A549 (cell line): ENCODE measurements at regions not wholly inside any gene's neighbourhood (a gene's known extent, or its start where the extent isn't known, plus 50 kb on each side); places are given as distances from the start of the nearest gene placed in this dataset.

Experiments
- ATAC-seq, 2 experiments: fragments of 200-7000 bp in 1 of 2; fragments of >200 bp in 1 of 2; cut with Nextera tagmentation in 1 of 2; cut with Tn5 transposase in 1 of 2; 3 replicates each; pipeline versions ENCODE4 v1.8.0 to v1.9.1; 2018 to 2020; ENCODE audit warnings: mild to moderate bottlenecking in 1 of 2, moderate library complexity in 1 of 2
- CTCF ChIA-PET: fragments of 300-600 bp; sonication (Branson Sonifier 250); formaldehyde crosslinking; extraction: SDS; loops from one replicate; lab custom pipeline; 2021; ENCODE audit warnings: antibody characterized with exemption, inconsistent platforms; lab: Yijun Ruan, JAX
- POLR2A ChIA-PET: fragments of 350-600 bp; formaldehyde crosslinking; extraction: SDS; loops from one replicate; lab custom pipeline; 2021; ENCODE audit warnings: antibody characterized with exemption, inconsistent platforms; lab: Yijun Ruan, JAX
- DNase-seq, 2 experiments: peaks; one replicate each; pipeline versions ENCODE4 v3.0.0 to v3.0.0-alpha.2; 2011 to 2016; ENCODE audit warnings: low read depth in 1 of 2, low spot score in 1 of 2
- FAIRE-seq: peaks from 2 replicates; lab custom pipeline; 2011; peaks lifted over from hg19 to GRCh38; lab: Jason Lieb, UNC
- H3K27ac ChIP-seq, 2 experiments: fragments of >200 bp; sonication (Bioruptor Twin); formaldehyde crosslinking; 3 replicates each; pipeline ENCODE4 v1.5.1; 2016 to 2017
- H3K4me1 ChIP-seq: fragments of >200 bp; sonication (Bioruptor Twin); formaldehyde crosslinking; 3 replicates; pipeline ENCODE4 v1.6.1; 2016
- H3K4me2 ChIP-seq: fragments of >200 bp; sonication (Bioruptor Twin); formaldehyde crosslinking; 3 replicates; pipeline ENCODE4 v1.6.1; 2016
- H3K4me3 ChIP-seq: fragments of >200 bp; sonication (Bioruptor Twin); formaldehyde crosslinking; 3 replicates; pipeline ENCODE4 v1.5.1; 2016
- H3K9me3 ChIP-seq: fragments of >200 bp; sonication (Bioruptor Twin); formaldehyde crosslinking; 3 replicates; pipeline ENCODE4 v1.6.1; 2016
- CBX8 ChIP-seq: fragments of 200-600 bp; sonication (generic); IDR thresholded peaks from 2 replicates; pipeline ENCODE4 v1.6.1; 2016
- CHD2 ChIP-seq: fragments of 150-350 bp; IDR thresholded peaks from 2 replicates; pipeline ENCODE4 v1.6.1; 2014; ENCODE audit warnings: low read length; ENCODE audit not compliant: partially characterized antibody
- CHD4 ChIP-seq: fragments of 200-600 bp; sonication (generic); IDR thresholded peaks from 2 replicates; pipeline ENCODE4 v1.6.1; 2016; ENCODE audit warnings: antibody characterized with exemption, mild to moderate bottlenecking, borderline replicate concordance
- EP300 ChIP-seq, 2 experiments: fragments of >200 bp; sonication (Bioruptor Twin); formaldehyde crosslinking; IDR thresholded peaks; 2 replicates in 1 of 2; 3 replicates in 1 of 2; pipeline ENCODE4 v1.6.1; 2016 to 2017
- GATA3 ChIP-seq: IDR thresholded peaks from 2 replicates; pipeline ENCODE4 v1.6.1; 2012; ENCODE audit warnings: borderline replicate concordance
- HEYL ChIP-seq: fragments of 250-450 bp; sonication (Bioruptor Pico); IDR thresholded peaks from 2 replicates; pipeline ENCODE4 v1.8.0; 2021; ENCODE audit warnings: mild to moderate bottlenecking, moderate library complexity
- HOXB13 ChIP-seq: fragments of 250-450 bp; sonication (Bioruptor Pico); IDR thresholded peaks from 2 replicates; pipeline ENCODE4 v1.5.0; 2020; ENCODE audit warnings: low read depth, mild to moderate bottlenecking, moderate library complexity
- JUNB ChIP-seq: fragments of >200 bp; sonication (Bioruptor Twin); formaldehyde crosslinking; IDR thresholded peaks from 2 replicates; pipeline ENCODE4 v1.6.1; 2016
- MAZ ChIP-seq: fragments of 150-350 bp; IDR thresholded peaks from 2 replicates; pipeline ENCODE4 v1.6.1; 2014; ENCODE audit warnings: antibody characterized with exemption, low read depth, low read length, borderline replicate concordance
- RCOR1 ChIP-seq: fragments of 150-350 bp; IDR thresholded peaks from 2 replicates; pipeline ENCODE4 v1.6.1; 2014; ENCODE audit warnings: antibody characterized with exemption, low read length, low read depth
- SREBF2 ChIP-seq: fragments of 450-650 bp; IDR thresholded peaks from 2 replicates; pipeline ENCODE4 v1.6.1; 2014; ENCODE audit warnings: mild to moderate bottlenecking, moderate library complexity
- TFCP2L1 ChIP-seq: fragments of 250-450 bp; sonication (Bioruptor Pico); IDR thresholded peaks from 2 replicates; pipeline ENCODE4 v1.5.0; 2021; ENCODE audit warnings: mild to moderate bottlenecking
- ZC3H11A ChIP-seq: fragments of 450-650 bp; IDR thresholded peaks from 2 replicates; pipeline ENCODE4 v1.6.1; 2014; ENCODE audit warnings: antibody characterized with exemption, mild to moderate bottlenecking
- ZFP36 ChIP-seq: fragments of 450-650 bp; IDR thresholded peaks from 2 replicates; pipeline ENCODE4 v1.6.1; 2014; ENCODE audit warnings: borderline replicate concordance; ENCODE audit not compliant: partially characterized antibody
- WGBS: methylation state at CpG from one replicate; pipeline ENCODE4 v1.1.6; 2017; ENCODE audit errors: missing lambda C conversion rate; 5-methylcytosine and 5-hydroxymethylcytosine counted together
- TF ChIP-seq, protein P1 (sequence below): fragments of 450-650 bp; IDR thresholded peaks from 2 replicates; pipeline ENCODE4 v1.6.1; 2014; ENCODE audit warnings: antibody characterized with exemption
- TF ChIP-seq, protein P2 (sequence below): fragments of 250-450 bp; sonication (Bioruptor Pico); IDR thresholded peaks from 2 replicates; pipeline ENCODE4 v1.5.0; 2021; ENCODE audit warnings: mild to moderate bottlenecking, moderate library complexity, borderline replicate concordance
- TF ChIP-seq, protein P3 (sequence below): IDR thresholded peaks from 2 replicates; pipeline ENCODE4 v1.6.1; 2012
- TF ChIP-seq, protein P4 (sequence below): fragments of >200 bp; sonication (Bioruptor Twin); formaldehyde crosslinking; IDR thresholded peaks from 2 replicates; pipeline ENCODE4 v1.6.1; 2016
- TF ChIP-seq, protein P5 (sequence below): fragments of >200 bp; sonication (Bioruptor Twin); formaldehyde crosslinking; IDR thresholded peaks from 3 replicates; pipeline ENCODE4 v1.6.1; 2016

DNA sequence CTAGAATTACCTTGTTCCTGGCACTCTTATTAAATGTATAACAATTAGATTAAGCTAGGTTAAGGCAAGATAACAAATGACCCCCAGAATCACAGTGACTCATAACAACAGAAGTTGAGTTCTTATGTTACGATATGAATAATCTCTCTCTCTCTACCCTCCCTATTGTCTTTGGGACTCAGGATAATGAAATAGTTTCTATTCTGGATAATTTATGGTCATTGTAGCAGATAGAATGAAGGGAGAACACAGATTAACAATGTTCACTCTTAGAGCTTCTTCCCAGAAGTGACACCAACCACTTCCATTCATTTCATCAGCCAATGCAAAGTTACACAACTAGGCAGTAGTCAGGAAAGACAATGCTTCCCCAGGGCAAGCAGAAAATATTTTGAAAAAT, 334.5 kb downstream of the C11orf87 start (continued):
- no peak for TF ChIP-seq CHD2

DNA sequence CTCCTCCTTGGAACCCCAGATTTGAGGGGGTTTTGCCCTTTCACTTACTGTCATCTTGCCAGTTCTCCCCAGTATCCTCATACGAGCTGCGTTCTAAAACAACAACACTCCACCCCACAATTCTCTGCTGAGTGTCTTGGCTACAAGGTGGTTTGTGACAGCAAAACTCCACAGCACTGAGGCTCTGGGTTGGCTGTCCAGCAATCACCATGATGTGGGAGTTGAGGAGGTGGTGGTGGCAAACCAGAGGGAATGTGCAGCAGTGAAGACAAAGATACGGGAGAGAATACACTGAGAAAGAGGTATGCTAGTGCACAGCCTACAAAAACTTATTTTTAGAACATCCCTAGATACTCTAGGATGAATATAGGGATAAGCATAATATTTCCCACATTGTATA, 335.0 kb downstream of the C11orf87 start:
- no peak for TF ChIP-seq JUNB
- TF ChIP-seq ZC3H11A: no peak
- TF ChIP-seq TFCP2L1 (CRISPR knock-in tag): no peak
- no peak for TF ChIP-seq HOXB13 (CRISPR knock-in tag)
- TF ChIP-seq, protein P1, sequence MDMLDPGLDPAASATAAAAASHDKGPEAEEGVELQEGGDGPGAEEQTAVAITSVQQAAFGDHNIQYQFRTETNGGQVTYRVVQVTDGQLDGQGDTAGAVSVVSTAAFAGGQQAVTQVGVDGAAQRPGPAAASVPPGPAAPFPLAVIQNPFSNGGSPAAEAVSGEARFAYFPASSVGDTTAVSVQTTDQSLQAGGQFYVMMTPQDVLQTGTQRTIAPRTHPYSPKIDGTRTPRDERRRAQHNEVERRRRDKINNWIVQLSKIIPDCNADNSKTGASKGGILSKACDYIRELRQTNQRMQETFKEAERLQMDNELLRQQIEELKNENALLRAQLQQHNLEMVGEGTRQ: no peak
- no peak for TF ChIP-seq EP300 (IDR thresholded peaks at IDR 0.05)
- TF ChIP-seq CBX8: no peak
- TF ChIP-seq, protein P2, sequence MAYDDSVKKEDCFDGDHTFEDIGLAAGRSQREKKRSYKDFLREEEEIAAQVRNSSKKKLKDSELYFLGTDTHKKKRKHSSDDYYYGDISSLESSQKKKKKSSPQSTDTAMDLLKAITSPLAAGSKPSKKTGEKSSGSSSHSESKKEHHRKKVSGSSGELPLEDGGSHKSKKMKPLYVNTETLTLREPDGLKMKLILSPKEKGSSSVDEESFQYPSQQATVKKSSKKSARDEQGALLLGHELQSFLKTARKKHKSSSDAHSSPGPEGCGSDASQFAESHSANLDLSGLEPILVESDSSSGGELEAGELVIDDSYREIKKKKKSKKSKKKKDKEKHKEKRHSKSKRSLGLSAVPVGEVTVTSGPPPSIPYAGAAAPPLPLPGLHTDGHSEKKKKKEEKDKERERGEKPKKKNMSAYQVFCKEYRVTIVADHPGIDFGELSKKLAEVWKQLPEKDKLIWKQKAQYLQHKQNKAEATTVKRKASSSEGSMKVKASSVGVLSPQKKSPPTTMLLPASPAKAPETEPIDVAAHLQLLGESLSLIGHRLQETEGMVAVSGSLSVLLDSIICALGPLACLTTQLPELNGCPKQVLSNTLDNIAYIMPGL (CRISPR knock-in tag): no peak
- no peak for TF ChIP-seq RCOR1
- no peak for TF ChIP-seq MAZ
- TF ChIP-seq, protein P3, sequence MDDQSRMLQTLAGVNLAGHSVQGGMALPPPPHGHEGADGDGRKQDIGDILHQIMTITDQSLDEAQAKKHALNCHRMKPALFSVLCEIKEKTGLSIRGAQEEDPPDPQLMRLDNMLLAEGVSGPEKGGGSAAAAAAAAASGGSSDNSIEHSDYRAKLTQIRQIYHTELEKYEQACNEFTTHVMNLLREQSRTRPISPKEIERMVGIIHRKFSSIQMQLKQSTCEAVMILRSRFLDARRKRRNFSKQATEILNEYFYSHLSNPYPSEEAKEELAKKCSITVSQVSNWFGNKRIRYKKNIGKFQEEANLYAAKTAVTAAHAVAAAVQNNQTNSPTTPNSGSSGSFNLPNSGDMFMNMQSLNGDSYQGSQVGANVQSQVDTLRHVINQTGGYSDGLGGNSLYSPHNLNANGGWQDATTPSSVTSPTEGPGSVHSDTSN: no peak
- TF ChIP-seq CHD4: no peak
- CTCF ChIA-PET: no interaction called here
- DNase-seq (no peak), ATAC-seq (no peak), FAIRE-seq (no peak)
- Histone ChIP-seq H3K4me2 (no peak overlapping the region), H3K4me3 (no peak overlapping the region), H3K4me1 (no peaks in the 10 kb centered on the region), H3K9me3 (no peaks in the 10 kb centered on the region), H3K27ac (no peak overlapping the region)
- 45% methylated on average over 3 of the region's 3 CpGs for WGBS
- POLR2A ChIA-PET: no interaction called here

DNA sequence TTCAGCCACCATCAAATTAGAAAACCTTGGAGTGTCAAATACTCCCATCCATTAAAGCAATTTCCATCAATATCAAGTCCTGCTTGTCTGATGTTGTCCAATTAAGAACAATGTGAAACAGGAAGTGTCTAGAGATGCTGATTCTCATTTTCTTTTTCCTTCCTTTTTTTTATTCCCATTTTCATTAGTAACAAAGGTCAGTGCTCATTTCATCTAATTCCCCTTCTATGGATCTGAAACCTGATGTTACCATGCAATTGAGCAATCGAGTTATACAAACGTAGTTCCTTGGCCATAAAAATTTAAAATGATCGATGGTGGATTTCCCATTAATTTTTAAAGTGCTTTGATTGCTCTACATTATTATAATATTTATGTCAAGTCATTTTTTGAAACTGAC, 330.6 kb upstream of the ZC3H12C start:
- TF ChIP-seq GATA3: no peak
- no peak for TF ChIP-seq CHD4
- TF ChIP-seq, protein P4, sequence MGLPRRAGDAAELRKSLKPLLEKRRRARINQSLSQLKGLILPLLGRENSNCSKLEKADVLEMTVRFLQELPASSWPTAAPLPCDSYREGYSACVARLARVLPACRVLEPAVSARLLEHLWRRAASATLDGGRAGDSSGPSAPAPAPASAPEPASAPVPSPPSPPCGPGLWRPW: no peak
- TF ChIP-seq, protein P5, sequence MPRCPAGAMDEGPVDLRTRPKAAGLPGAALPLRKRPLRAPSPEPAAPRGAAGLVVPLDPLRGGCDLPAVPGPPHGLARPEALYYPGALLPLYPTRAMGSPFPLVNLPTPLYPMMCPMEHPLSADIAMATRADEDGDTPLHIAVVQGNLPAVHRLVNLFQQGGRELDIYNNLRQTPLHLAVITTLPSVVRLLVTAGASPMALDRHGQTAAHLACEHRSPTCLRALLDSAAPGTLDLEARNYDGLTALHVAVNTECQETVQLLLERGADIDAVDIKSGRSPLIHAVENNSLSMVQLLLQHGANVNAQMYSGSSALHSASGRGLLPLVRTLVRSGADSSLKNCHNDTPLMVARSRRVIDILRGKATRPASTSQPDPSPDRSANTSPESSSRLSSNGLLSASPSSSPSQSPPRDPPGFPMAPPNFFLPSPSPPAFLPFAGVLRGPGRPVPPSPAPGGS: no peak
- TF ChIP-seq HEYL (CRISPR knock-in tag): no peak
- no peak for TF ChIP-seq ZFP36
- TF ChIP-seq SREBF2: no peak
- no peak for TF ChIP-seq TFCP2L1 (CRISPR knock-in tag)
- TF ChIP-seq, all 56 proteins: peak for 0
- ATAC-seq (no peak), FAIRE-seq (no peak), DNase-seq (no peak)
- no peak overlapping the region for H3K27ac ChIP-seq
- no peaks in the 10 kb centered on the region for H3K9me3 ChIP-seq
- POLR2A ChIA-PET: no interaction called here
- H3K4me2 ChIP-seq: no peak overlapping the region
- no peaks in the 10 kb centered on the region for H3K4me1 ChIP-seq
- WGBS: 12% methylated on average over 3 of the region's 3 CpGs
- CTCF ChIA-PET: no interaction called here
- H3K4me3 ChIP-seq: no peak overlapping the region
